Mesothelial cell of epicardium (in vitro differentiated cells): ENCODE measurements at regions not wholly inside any gene's neighbourhood (a gene's known extent, or its start where the extent isn't known, plus 50 kb on each side); places are given as distances from the start of the nearest gene placed in this dataset.

Experiments used
- DNase-seq, 2 experiments: peaks; one replicate each; pipeline ENCODE4 v3.0.0; 2021; ENCODE audit warnings: low spot score in 2 of 2; ENCODE audit not compliant: unreplicated experiment in 2 of 2
- H3K27ac Mint-ChIP-seq: 2 replicates; pipeline ENCODE4 v1.8.0; 2021; ENCODE audit warnings: mixed read lengths
- H3K27me3 Mint-ChIP-seq: 2 replicates; pipeline ENCODE4 v1.8.0; 2021; ENCODE audit warnings: low read depth, mixed read lengths
- H3K36me3 Mint-ChIP-seq: 2 replicates; pipeline ENCODE4 v1.8.0; 2021; ENCODE audit warnings: mixed read lengths
- H3K4me1 Mint-ChIP-seq: 2 replicates; pipeline ENCODE4 v1.8.0; 2021; ENCODE audit warnings: mixed read lengths
- H3K4me3 Mint-ChIP-seq: 2 replicates; pipeline ENCODE4 v1.8.0; 2021; ENCODE audit warnings: mild to moderate bottlenecking, moderate library complexity, mixed read lengths
- H3K9me3 Mint-ChIP-seq: 2 replicates; pipeline ENCODE4 v1.8.0; 2021; ENCODE audit warnings: mixed read lengths
- TF ChIP-seq, protein P1 (sequence below): fragments of 200-600 bp; sonication (generic); IDR thresholded peaks from one replicate; pipeline ENCODE4 v1.5.0; 2021; ENCODE audit warnings: antibody characterized with exemption; ENCODE audit not compliant: unreplicated experiment

DNA sequence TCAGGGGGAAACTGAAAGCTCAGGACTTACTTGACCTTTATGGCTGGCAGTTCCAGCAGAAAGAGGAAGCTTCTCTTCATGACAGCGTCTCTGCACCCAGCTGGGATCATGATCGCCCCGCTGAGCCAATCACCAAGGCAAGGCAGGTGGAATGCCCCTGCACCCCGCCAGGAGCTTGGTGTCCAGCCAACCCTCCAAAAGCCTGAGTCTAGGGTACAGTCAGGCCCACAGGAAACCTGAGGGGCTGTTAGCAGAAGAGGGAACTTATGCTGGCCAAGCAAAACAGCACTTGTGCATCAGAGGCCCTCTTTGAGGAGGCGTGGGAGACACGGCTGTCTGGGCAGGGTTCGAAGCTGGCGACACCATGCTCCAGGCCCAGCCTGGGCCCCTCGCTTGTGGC lies 188.3 kb upstream of the GMDS start:
- DNase-seq, result no peak
- H3K27me3 Mint-ChIP-seq, result no peaks in the 10 kb centered on the region

DNA sequence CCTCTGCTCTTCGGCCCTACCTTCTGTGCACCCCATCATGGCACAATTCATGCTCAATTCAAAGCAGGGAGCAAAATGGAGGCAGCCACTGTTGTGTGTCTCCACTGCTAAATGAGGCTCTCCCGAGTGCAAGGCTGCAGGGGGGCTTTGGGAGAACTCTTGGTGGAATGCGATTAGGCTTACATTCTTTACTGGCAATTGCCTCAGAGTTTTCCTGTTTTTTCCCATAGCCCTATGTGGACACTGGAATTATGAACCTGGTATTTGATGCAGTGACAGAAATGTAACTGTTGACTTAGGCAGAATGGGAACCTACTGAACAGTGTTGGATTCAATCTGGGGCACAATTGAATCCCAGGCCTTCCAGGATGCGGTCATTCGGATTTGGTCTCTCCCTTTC lies 187.9 kb upstream of the GMDS start:
- H3K9me3 Mint-ChIP-seq, result no peaks in the 10 kb centered on the region
- H3K27ac Mint-ChIP-seq, result no peak overlapping the region
- peaks cover 22% of the 10 kb centered on the region for H3K4me1 Mint-ChIP-seq
- H3K36me3 Mint-ChIP-seq, result no peaks in the 10 kb centered on the region
- TF ChIP-seq, protein P1, sequence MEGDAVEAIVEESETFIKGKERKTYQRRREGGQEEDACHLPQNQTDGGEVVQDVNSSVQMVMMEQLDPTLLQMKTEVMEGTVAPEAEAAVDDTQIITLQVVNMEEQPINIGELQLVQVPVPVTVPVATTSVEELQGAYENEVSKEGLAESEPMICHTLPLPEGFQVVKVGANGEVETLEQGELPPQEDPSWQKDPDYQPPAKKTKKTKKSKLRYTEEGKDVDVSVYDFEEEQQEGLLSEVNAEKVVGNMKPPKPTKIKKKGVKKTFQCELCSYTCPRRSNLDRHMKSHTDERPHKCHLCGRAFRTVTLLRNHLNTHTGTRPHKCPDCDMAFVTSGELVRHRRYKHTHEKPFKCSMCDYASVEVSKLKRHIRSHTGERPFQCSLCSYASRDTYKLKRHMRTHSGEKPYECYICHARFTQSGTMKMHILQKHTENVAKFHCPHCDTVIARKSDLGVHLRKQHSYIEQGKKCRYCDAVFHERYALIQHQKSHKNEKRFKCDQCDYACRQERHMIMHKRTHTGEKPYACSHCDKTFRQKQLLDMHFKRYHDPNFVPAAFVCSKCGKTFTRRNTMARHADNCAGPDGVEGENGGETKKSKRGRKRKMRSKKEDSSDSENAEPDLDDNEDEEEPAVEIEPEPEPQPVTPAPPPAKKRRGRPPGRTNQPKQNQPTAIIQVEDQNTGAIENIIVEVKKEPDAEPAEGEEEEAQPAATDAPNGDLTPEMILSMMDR, result no peak
- no peak overlapping the region for H3K4me3 Mint-ChIP-seq
- no peaks in the 10 kb centered on the region for H3K27me3 Mint-ChIP-seq
- no peak for DNase-seq

More for the DNA sequence above, 188.3 kb upstream of the GMDS start:
- Mint-ChIP-seq H3K4me3 (no peak overlapping the region), H3K36me3 (no peaks in the 10 kb centered on the region), H3K9me3 (no peaks in the 10 kb centered on the region), H3K27ac (no peak overlapping the region), H3K4me1 (peaks cover 22% of the 10 kb centered on the region)
- TF ChIP-seq, protein P1, result no peak

DNA sequence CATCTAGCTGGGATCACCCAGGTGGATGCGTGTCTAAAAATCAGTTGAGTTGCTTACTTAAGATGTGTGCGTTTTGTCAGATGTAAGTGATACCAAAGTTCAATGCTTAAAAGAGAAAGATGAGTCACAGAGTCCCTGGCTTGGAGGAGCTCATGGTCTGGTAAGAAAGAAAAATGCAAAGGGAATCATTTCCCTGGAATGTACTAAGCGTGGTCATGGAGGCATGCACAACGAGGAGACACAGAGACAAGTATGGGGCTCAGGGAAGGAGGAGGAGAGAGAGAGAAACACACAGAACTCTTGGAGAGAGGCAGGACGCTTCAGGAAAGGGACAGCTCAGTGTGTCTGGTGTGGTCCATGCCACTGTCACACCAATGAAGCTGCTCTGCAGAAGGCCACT lies 186.9 kb upstream of the GMDS start:
- no peak overlapping the region for H3K4me3 Mint-ChIP-seq

DNA sequence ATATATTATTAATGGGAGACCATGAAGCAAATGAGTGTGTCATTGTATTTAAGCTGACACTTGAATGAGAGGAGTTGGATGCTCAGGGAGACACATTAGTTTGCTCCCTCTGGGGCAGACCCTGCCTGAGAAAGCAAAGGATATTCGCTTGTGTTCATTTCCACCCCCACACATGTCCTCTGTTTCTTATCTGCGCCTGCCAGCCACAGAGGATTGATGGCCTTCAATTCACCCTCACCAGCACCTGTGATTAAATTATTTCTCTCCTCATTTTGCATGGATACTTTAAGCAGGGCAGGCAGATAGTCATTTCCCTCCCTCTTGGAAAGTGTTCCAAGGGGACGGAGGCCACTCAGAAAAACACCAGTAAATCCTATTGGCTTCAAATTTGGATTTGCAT lies 185.2 kb upstream of the GMDS start:
- no peak overlapping the region for H3K27ac Mint-ChIP-seq
- H3K4me1 Mint-ChIP-seq, result peaks cover 22% of the 10 kb centered on the region
- no peaks in the 10 kb centered on the region for H3K36me3 Mint-ChIP-seq
- H3K4me3 Mint-ChIP-seq, result no peak overlapping the region
- no peaks in the 10 kb centered on the region for H3K27me3 Mint-ChIP-seq
- H3K9me3 Mint-ChIP-seq, result no peaks in the 10 kb centered on the region
- TF ChIP-seq, protein P1, result no peak
- no peak for DNase-seq

More for the DNA sequence above, 186.9 kb upstream of the GMDS start:
- peaks cover 22% of the 10 kb centered on the region for H3K4me1 Mint-ChIP-seq
- H3K27me3 Mint-ChIP-seq, result no peaks in the 10 kb centered on the region
- H3K36me3 Mint-ChIP-seq, result no peaks in the 10 kb centered on the region
- H3K27ac Mint-ChIP-seq, result no peak overlapping the region
- H3K9me3 Mint-ChIP-seq, result no peaks in the 10 kb centered on the region
- no peak for DNase-seq
- TF ChIP-seq, protein P1, result no peak

DNA sequence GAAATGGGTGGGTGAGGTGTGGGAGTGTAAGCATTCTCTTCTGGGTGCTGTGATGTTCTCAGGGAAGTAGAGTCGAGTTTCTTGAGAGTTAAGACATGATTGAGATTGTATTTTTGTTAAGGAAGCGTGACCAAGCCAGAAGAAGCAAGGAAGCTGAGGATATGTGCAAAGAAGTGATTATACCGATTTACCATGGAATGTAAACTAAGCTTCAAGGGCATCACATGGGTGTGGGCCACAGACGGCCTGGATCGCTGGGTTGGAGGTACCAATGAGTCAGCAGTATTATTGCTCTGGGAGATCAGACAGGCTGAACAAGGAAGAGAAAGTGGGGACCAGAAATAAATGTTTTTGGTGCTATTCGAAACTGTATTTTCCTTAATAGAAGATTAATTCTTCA lies 184.1 kb upstream of the GMDS start:
- TF ChIP-seq, protein P1, result no peak
- Mint-ChIP-seq H3K27ac (no peak overlapping the region), H3K27me3 (no peaks in the 10 kb centered on the region), H3K36me3 (no peaks in the 10 kb centered on the region), H3K4me1 (peaks cover 13% of the 10 kb centered on the region), H3K4me3 (no peak overlapping the region), H3K9me3 (peaks cover 9% of the 10 kb centered on the region)
- DNase-seq, result no peak

DNA sequence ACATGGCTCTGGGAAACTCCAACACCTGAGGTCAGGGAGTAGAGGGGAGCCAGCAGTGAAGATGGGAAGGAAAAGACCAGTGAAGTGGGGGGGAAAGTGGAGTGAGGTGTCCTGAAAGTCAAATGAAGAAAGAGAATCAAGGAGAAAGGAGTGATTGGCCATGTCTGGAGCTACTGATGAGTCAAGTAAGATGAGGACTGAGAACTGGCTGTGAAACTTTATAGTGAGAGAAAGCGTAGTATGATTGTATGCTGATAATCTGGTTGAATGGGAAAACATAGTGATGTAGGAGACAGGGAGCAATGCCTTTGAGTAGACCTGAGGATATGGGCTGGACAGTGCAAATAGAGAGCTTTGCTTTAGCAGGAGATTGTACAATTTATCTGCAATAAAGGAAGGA lies 183.6 kb upstream of the GMDS start:
- TF ChIP-seq, protein P1, result no peak
- Mint-ChIP-seq H3K36me3 (no peaks in the 10 kb centered on the region), H3K4me3 (no peak overlapping the region), H3K9me3 (peaks cover 10% of the 10 kb centered on the region), H3K27me3 (no peaks in the 10 kb centered on the region), H3K27ac (no peak overlapping the region), H3K4me1 (peaks cover 13% of the 10 kb centered on the region)
- DNase-seq, result no peak
